Right lobe of liver (tissue), 6 donors: ENCODE measurements at regions not wholly inside any gene's neighbourhood (a gene's known extent, or its start where the extent isn't known, plus 50 kb on each side); places are given as distances from the start of the nearest gene placed in this dataset.

Source experiments
- ATAC-seq, 4 donors: fragments of 200-7000 bp; cut with Tn5 transposase; one replicate each; pipeline ENCODE4 v1.9.1; 2020; ENCODE audit warnings: mild to moderate bottlenecking in 4 of 4, moderate library complexity in 4 of 4
- DNase-seq, 3 donors: peaks; one replicate each; pipeline ENCODE4 v3.0.0-alpha.2; 2020
- H3K27ac ChIP-seq, 3 donors: fragments of 200-600 bp; one replicate each; pipeline ENCODE4 v1.8.0; 2022
- H3K27me3 ChIP-seq, 2 donors: fragments of 200-600 bp; one replicate each; pipeline ENCODE4 v1.8.0; 2022
- H3K36me3 ChIP-seq, 4 donors: fragments of 200-600 bp; sonication (generic) in 1 of 4; one replicate each; pipeline versions ENCODE4 v1.5.1 to v1.8.0; 2017 to 2022; ENCODE audit warnings: control low read depth in 1 of 4
- H3K4me1 ChIP-seq, 4 donors: fragments of 200-600 bp; sonication (generic) in 1 of 4; one replicate each; pipeline versions ENCODE4 v1.5.1 to v1.8.0; 2017 to 2022; ENCODE audit warnings: control low read depth in 1 of 4
- H3K4me3 ChIP-seq, 3 donors: fragments of 200-600 bp; one replicate each; pipeline ENCODE4 v1.8.0; 2022
- H3K9me3 ChIP-seq, 4 donors: fragments of 200-600 bp; sonication (generic) in 1 of 4; one replicate each; pipeline versions ENCODE4 v1.5.1 to v1.8.0; 2017 to 2022; ENCODE audit warnings: control low read depth in 1 of 4
- POLR2A ChIP-seq: fragments of 450-650 bp; IDR thresholded peaks from one replicate; pipeline ENCODE4 v1.6.1; 2017; ENCODE audit warnings: antibody characterized with exemption, mild to moderate bottlenecking
- WGBS: methylation state at CpG from one replicate; pipeline ENCODE4 v1.1.6; 2018; ENCODE audit warnings: low coverage, low lambda C conversion rate; ENCODE audit not compliant: insufficient coverage; ENCODE audit errors: missing lambda C conversion rate; 5-methylcytosine and 5-hydroxymethylcytosine counted together
- intact Hi-C, 2 donors: fragments of 100-400 bp; cut with DNase I; formaldehyde crosslinking; loops; one replicate each; pipeline versions ENCODE4 v1.11.2 to v1.14.1; 2022
- small RNA-seq, 2 experiments: library from RNA; depleted of rRNA; stranded (forward); fragments of <200 nt; gene quantifications; one replicate each; pipeline ENCODE3, GENCODE V24; 2016
- TF ChIP-seq, protein P1 (sequence below), 4 donors: fragments of 200-600 bp in 3 of 4; fragments of 450-650 bp in 1 of 4; IDR thresholded peaks; one replicate each; pipeline versions ENCODE4 v1.5.1 to v1.8.0; 2016 to 2022; ENCODE audit warnings: antibody characterized with exemption in 4 of 4, mild to moderate bottlenecking in 2 of 4
- donor health status: DM: no; HTN: yes; CAD: no.
- donor health status: DM: no; HTN: no; CAD: no.
- donor health status: DM: no; HTN: no; CAD: no.
- donor health status: DM: no; HTN: yes; CAD: no.
- donor health status: DM: no; HTN: yes; CAD: no.

DNA sequence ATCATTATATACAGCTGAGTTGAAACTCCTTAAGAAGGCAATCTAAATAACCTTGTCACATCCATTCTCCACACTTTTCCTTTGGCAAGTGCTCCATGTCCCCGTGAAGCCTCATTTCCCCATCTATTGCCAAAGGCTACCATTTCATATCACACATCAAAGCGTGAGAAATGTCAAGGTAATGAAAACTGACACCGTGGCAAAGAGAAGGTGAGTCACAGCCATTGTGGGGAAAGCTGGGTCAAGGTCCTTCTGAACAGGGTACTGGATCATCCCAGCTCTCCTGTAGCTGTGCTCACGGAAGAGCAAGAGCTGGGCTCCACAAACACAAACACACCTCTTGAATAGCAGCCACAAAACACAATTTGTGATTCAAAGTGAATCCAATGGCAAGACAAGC lies 58.2 kb upstream of the REG3G start:
- 54% methylated on average over 4 of the region's 4 CpGs for WGBS
- Histone ChIP-seq H3K36me3 (no peaks in the 10 kb centered on the region), H3K4me1 (no peaks in the 10 kb centered on the region), H3K27ac (no peak overlapping the region), H3K27me3 (no peaks in the 10 kb centered on the region), H3K4me3 (no peak overlapping the region), H3K9me3 (no peaks in the 10 kb centered on the region)
- DNase-seq: no peak
- intact Hi-C loops: no loop called here
- no peak for ATAC-seq
- TF ChIP-seq POLR2A: no peak
- TF ChIP-seq, protein P1, sequence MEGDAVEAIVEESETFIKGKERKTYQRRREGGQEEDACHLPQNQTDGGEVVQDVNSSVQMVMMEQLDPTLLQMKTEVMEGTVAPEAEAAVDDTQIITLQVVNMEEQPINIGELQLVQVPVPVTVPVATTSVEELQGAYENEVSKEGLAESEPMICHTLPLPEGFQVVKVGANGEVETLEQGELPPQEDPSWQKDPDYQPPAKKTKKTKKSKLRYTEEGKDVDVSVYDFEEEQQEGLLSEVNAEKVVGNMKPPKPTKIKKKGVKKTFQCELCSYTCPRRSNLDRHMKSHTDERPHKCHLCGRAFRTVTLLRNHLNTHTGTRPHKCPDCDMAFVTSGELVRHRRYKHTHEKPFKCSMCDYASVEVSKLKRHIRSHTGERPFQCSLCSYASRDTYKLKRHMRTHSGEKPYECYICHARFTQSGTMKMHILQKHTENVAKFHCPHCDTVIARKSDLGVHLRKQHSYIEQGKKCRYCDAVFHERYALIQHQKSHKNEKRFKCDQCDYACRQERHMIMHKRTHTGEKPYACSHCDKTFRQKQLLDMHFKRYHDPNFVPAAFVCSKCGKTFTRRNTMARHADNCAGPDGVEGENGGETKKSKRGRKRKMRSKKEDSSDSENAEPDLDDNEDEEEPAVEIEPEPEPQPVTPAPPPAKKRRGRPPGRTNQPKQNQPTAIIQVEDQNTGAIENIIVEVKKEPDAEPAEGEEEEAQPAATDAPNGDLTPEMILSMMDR (IDR thresholded peaks at IDR 0.05): no peak

DNA sequence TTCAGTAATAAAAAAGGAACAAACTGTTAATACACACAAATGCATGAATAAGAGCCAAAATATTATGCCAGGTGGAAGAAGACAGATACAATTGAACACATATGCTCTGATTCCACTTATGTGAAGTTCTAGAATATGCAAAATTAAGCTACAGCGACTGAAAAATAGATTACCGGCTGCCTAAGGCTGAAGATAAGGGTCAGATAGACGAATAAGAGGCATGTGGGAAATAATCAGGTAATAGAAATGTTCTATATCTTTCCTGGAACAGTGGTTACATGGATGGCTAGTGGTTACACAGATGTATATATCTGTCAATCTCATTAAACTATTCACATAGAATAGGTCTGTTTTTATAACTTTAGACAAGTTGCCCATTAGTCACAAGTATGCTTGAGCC lies 51.9 kb upstream of the REG3G start:
- H3K27me3 ChIP-seq: no peaks in the 10 kb centered on the region
- no peaks in the 10 kb centered on the region for H3K9me3 ChIP-seq
- no peak overlapping the region for H3K4me3 ChIP-seq
- ATAC-seq (no peak), DNase-seq (no peak)
- TF ChIP-seq, protein P1 (IDR thresholded peaks at IDR 0.05): no peak
- no peak for TF ChIP-seq POLR2A
- no peaks in the 10 kb centered on the region for H3K4me1 ChIP-seq
- WGBS: 69% methylated on average over 3 of the region's 3 CpGs
- intact Hi-C loops: no loop called here
- H3K36me3 ChIP-seq: no peaks in the 10 kb centered on the region
- H3K27ac ChIP-seq: no peak overlapping the region

Small RNA genes in the stretch of these regions (small RNA-seq; reads per million reads assigned to genes)
- gene RNU6-812P (0 reads per million in 2 experiments), gene RNU6-827P (0 reads per million in 2 experiments)
